GM18907 (cell line): ENCODE measurements at regions not wholly inside any gene's neighbourhood (a gene's known extent, or its start where the extent isn't known, plus 50 kb on each side); places are given as distances from the start of the nearest gene placed in this dataset.
"Not testable (repeated sequence)": the region's sequence is repeated elsewhere in the genome, so short reads cannot be mapped to it uniquely, and the experiment has no call there.

Source experiments
- ATAC-seq: cut with Tn5 transposase; IDR thresholded peaks from one replicate; pipeline ENCODE4 v1.9.1; 2021; ENCODE audit warnings: mild to moderate bottlenecking, moderate library complexity; ENCODE audit not compliant: unreplicated experiment

GRCh38 chr6:103122766-103123601 is 1729.5 kb downstream of the GRIK2 start:
- no peak for ATAC-seq

DNA sequence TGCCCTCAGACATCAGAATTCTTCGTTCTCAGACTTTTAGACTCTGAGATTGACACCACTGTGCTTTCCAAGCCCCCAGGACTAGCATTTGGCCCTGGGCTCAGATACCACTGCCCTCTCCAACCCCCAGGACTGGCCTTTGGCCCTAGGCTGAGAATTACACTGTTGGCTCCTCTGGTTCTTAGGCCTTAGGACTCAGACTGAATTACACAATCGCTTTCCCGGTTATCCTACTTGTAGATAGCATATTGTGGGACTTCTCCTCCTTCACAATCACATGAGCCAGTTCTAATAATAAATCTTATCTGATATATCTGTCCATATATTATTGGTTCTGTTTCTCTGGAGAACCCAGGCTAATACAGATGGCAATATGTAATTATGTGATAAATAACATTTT is 1725.5 kb downstream of the GRIK2 start:
- no peak for ATAC-seq

- ATAC-seq: no peak
These were observed 1721.1 kb downstream of the GRIK2 start for GRCh38 chr6:103114582-103114981.

DNA sequence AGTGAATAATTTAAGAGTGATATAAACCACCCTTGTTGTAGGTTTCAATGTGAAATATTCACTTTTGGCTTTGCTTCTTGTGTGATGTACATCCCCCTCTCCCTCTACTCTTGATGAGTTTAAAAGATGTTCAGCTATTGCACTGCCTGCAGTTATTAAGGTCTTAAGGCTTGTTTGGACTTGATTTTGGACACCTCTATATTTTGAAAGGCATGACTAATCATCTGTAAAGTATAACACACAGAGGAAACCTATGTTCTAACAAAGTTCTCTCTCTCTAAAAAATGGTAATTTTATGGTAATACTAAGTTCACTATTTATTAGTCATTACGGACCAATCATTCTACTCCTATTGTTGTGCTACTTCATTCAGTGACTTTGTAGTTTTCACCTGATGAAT is 1719.9 kb downstream of the GRIK2 start:
- no peak for ATAC-seq

DNA sequence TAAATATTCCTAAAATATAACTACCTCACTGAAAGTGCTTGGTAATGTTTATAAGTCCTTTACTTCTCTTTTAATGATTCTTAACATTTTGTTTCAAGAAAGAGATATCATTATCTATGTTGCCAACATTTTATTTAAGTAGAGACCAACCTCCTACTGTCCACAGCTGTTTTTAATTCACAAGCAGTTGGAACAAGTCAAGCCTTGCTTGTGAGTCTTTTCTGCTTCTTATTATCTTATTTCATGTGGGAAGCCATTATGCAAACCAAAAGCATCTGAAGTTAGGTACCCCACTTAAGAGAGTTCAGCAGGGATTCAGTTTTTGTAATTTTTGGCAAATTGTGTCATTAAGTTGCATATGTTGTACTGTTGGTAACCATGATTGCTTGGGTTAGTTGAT is 1714.5 kb downstream of the GRIK2 start:
- ATAC-seq: no peak

DNA sequence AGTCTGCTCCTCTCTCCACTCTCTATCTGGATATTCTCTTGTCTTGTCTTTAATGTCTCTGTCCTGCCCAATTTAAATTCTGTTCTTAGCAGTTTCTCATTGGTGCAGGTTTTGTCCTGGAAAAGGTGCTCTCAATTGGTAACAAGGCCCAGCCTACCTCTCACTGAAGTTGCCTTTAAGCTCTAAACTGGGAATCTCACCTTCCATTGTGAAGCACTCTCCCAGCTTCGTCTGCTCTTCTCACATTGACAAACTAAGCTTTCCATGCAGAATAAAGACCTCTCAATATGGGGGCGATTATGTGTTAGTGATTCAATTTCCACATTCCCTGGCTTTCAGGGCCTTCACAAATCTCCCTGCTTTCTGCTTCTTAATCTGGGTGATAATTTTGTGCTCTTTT is 1712.2 kb downstream of the GRIK2 start:
- ATAC-seq: no peak

DNA sequence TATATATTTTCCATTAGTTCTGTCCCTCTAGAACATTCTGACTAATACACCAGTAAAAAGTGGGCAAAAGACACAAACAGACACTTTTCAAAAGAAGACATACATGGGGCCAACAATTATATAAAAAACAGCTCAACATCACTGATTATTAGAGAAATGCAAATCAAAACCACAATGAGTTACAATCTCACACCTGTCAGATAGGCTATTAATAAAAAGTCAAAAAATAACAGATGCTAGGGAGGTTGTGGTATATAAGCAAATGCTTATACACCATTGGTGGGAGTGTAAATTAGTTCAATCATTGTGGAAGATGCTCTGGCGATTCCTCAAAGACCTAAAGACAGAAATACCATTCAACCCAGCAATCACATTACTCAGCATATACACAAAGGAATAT is 1707.8 kb downstream of the GRIK2 start:
- ATAC-seq: no peak

GRCh38 chr6:103092414-103092813 is 1698.9 kb downstream of the GRIK2 start:
- ATAC-seq: not testable (repeated sequence)

- ATAC-seq: no peak
These were observed 1692.3 kb downstream of the GRIK2 start for GRCh38 chr6:103085801-103086200.

DNA sequence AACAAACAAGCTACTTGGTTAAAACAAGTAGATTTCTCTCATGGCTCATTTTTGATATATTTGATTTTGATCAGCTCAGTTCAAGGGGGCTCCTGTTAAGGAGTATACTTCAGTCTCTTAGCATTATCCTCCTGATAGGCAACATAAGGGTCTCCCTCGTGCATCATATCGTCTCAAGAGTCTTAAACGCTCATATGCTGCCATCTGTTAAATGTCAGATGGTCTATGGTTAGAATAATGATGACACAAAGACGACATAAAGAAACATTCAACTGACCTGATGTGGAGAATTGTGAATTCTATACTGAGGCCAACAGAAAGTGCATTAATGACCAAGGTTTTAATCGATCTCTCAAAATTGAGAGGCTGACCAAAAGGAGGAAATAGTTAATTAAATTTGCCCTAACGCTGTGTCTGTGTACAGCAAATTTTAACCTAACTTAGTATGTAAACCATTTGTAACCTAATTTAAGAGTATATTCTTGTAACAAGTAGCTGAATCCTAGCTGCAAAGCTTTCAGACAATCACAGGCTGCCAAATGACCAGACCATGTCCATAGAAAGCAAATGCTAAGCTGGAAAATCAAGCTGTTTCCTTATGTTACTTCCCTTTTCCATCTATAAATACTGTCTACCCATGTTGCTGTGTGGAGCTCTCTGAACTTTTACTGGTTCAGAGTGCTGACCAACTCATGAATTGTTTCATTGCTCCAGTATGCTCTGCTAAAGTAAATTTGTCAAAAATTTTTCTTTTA is 1688.5 kb downstream of the GRIK2 start:
- no peak for ATAC-seq

DNA sequence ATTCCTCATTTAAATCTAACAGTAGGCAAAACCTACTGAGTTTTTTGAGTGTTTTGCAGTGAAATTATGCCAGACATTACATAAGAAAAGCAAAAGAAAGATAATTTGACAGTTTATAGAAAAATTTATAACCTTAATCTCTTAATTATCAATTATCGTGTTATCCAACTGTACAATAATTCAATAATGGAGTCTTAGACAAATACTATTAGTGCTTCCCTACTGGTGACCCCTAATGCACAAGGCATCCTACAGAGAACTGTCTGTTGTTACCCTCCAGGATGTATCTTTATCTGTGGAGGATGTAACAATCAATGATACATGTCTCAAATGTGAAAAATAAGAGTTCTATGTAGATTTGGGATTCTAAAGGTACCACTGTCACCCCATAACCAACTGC is 1687.6 kb downstream of the GRIK2 start:
- no peak for ATAC-seq

DNA sequence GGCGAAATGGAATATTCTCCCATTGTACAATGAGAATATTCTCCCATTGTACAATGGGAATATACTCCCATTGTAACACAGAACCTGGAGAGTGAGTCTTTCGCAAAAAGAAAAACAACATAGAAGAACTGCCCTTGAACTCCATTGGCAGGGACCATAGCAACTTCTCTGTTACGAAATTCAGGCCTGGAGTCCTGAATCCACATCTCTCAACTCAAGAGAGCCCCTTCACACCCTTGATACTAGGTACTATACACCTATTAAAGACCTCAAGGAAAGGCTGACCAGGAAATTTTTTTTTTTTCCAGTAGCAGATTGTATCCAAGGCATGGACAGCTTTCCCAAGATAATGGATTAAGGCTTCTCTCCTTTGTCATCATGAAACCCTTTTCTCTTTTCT is 1687.0 kb downstream of the GRIK2 start:
- no peak for ATAC-seq

DNA sequence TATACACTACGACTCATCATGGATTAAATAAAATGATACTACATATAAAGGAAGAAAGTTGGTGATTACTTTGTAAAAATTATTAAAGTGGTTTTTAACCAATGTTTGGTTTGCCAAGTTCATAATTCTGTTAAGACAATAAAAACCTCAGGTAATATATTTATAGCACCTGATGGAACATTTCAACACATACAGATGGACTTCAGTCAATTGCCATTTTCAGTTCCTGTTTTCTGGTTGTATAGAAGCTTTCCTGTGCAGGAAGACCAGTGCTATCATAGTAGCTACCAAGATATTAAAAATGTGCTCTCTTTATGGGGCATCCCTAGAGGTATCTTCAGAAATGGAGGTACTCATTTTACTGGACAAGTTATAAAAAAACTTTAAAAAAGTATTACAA is 1686.4 kb downstream of the GRIK2 start:
- ATAC-seq: no peak

DNA sequence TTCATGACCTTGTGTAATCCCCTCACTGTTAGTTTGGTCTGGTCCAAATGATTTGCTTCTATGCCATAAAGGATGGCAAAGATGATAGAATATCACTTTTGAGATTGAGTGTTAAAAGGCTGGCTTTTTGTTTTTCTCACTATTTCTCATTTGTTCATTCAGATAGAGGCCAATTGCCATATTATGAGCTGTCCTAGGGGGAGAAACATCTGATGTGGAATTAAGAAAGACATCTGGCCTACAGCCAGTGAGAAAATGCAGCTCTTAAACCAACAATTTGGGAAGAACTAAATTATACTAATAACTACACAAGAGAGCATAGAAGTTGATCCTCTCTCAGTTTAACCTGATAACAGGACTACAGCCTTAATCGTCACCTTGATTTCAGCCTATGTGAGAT is 1668.6 kb downstream of the GRIK2 start:
- no peak for ATAC-seq

GRCh38 chr6:103047567-103047966 is 1654.1 kb downstream of the GRIK2 start:
- ATAC-seq: no peak

DNA sequence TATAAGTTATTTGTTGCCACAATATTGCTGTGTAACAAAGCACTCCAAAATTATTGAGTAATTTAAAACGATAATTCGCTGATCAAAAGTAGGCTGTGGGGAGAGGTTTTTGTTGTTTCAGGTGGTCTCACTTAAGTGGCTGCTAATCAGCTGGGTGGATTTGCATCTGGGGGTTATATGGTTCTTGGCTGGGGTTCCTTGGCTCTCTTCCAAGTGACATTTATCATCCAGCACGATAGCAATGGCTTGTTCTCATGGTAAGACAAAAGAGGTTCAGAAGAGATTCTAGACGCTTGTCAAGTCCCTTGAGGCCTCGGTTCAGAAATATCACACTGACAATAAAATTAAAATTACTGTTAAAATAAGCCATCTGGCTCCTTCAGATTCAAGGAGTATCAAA is 1648.8 kb downstream of the GRIK2 start:
- ATAC-seq: no peak

- ATAC-seq: no peak
These were observed 1643.3 kb downstream of the GRIK2 start for GRCh38 chr6:103036846-103037245.

GRCh38 chr6:103027271-103027931 is 1633.9 kb downstream of the GRIK2 start:
- no peak for ATAC-seq

DNA sequence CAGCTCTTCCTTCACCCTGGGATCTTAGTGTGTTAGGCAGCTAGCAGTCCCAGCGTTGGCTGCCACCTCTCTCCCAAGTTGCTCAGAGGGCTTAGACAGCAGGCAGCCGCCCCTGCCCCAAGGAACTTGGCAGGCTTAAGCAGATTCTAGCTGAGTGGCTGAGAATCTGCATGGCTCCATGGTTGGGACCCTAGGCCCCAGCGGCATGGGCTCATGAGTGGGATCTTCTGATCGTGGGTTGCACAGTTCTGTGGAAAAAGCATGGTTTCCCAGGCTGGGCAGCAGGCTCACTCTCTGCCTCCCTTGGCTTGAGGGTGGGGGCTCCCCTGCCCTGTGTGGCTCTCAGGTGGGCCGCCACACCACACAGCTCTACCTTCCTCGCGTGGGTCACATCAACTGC is 1624.9 kb downstream of the GRIK2 start:
- ATAC-seq: no peak

DNA sequence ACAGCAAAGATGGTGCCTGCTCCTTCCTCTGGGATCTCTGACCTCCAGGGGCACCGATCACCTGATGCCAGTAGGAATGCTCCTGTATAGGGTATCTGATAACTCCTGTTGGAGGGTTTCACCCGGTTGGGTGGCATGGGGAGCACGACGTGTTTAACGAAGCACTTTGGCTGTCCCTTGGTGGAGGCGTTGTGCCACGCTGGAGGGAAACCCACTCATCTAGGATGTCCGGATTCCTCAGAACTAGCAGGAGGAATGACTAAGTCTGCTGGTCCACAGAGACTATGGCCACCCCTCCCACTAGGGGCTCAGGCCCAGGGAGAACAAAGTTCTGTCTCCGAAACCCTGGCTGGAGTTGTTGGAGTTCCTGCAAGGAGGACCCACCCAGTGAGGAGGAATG is 1624.4 kb downstream of the GRIK2 start:
- no peak for ATAC-seq

DNA sequence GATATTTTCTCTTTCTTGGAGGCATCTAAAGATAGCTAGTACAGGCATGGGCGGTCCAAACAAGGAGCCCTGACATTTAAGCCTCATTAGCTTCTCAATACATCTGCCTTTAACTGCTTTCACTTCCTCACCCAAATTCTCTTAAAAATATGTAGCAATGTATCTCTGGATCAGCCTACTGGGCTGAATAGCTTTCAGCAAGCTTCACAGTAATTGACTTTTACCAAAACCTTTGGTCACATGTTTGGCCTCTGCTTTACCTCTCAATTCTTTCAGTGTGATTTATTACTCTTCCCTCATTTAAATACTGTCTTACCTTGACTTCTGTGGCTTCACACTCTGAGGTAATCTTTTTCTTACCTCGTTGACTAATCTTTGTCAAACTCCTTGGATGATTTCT is 1618.1 kb downstream of the GRIK2 start:
- ATAC-seq: no peak

DNA sequence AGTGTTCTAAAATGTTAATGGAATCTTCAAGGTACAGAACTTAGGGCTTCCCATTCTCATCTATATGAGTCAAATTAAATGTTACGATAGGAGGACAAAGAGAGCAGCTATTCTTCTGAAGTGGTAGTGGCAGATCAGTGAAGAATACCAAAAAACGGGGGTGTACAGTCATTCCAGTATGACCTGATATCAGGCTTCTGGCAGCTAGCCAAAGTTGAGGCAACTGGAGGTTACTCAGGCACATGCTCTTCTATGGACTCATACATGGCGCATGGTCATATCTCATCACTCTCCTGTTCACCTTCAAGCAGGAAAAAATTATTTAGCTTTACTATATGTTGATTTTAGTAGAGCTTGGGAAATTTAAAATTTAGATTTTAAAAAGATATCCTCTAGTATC is 1608.8 kb downstream of the GRIK2 start:
- ATAC-seq: no peak
